ENCODE measurements at regions not wholly inside any gene's neighbourhood (a gene's known extent, or its start where the extent isn't known, plus 50 kb on each side); places are given as distances from the start of the nearest gene placed in this dataset.
A peak's percentile ranks its signal among the peaks of the same experiment; 100 is the strongest.

- no peak for FAIRE-seq
- no peaks in the 10 kb centered on the region for H3K9me3 ChIP-seq (replicated peaks; ENCODE audit: control insufficient read depth, insufficient read depth, low read length)
- ChIA-PET CTCF (interaction anchor here (1.0 to 1.6 kb wide), 2 partner anchors 11 to 14 kb away, joined by 3 to 4 read pairs; no protein-coding TSS in a partner anchor), RAD21 (ENCODE audit: unreplicated experiment) (interaction anchor here (0.5 to 5.0 kb wide), 3 partner anchors 9 to 78 kb away, joined by 3 to 48 read pairs (median 21); no protein-coding TSS in a partner anchor), POLR2A (interaction anchor here (0.5 kb wide), 1 partner anchor 97 kb away, joined by 3 read pairs; no protein-coding TSS in a partner anchor), SMC1A (ENCODE audit: uncharacterized antibody, unreplicated experiment) (interaction anchor here (0.7 to 5.7 kb wide), 5 partner anchors 10 to 376 kb away, joined by 3 to 67 read pairs (median 3); no protein-coding TSS in a partner anchor)
- no peaks in the 10 kb centered on the region for H3K27me3 ChIP-seq (replicated peaks in 1 of 2; ENCODE audit: control insufficient read depth in 2 of 2, insufficient read depth in 2 of 2, low read length in 1 of 2)
- DNase-seq (ENCODE audit: low read depth, low spot score) = no peak
- intact Hi-C loops (cut with micrococcal nuclease; ENCODE audit: unreplicated experiment) (no loop called here), in situ Hi-C loops (cut with MboI) (no loop called here)
- no peak overlapping the region for H3K9ac ChIP-seq (ENCODE audit: control insufficient read depth, insufficient read depth, low read length)
- no peaks in the 10 kb centered on the region for H3K36me3 ChIP-seq (ENCODE audit: control insufficient read depth in 2 of 2, insufficient read depth in 2 of 2, low read length in 1 of 2)
- H3K79me2 ChIP-seq (ENCODE audit: control insufficient read depth, insufficient read depth, low read length) = peaks cover 62% of the 10 kb centered on the region
- peaks cover 34% of the 10 kb centered on the region for H3K4me1 ChIP-seq (ENCODE audit: control insufficient read depth, insufficient read depth, low read length)
- no peaks in the 10 kb centered on the region for H4K20me1 ChIP-seq (ENCODE audit: control insufficient read depth, insufficient read depth)
- peak overlapping the region; percentile 1; the same call in 1 of the 2 replicates for H3K4me2 ChIP-seq (ENCODE audit: control insufficient read depth, insufficient read depth)
- ATAC-seq = peak; percentile 13; the same call in 1 of the 3 replicates
- no peak for TF ChIP-seq IRF5 (IDR thresholded peaks at IDR 0.05; ENCODE audit: borderline replicate concordance)
- no peak for TF ChIP-seq RELA (IDR thresholded peaks at IDR 0.05; ENCODE audit: borderline replicate concordance, partially characterized antibody)
- no peak for TF ChIP-seq GATAD2B (conservative IDR thresholded peaks at IDR 0.05; ENCODE audit: low read depth)
- no peak for TF ChIP-seq HDAC2 (IDR thresholded peaks at IDR 0.05)
- TF ChIP-seq POLR2AphosphoS2 (IDR thresholded peaks at IDR 0.05; ENCODE audit: low read depth, low read length) = no peak
- TF ChIP-seq PKNOX1 (IDR thresholded peaks at IDR 0.05) = no peak
- TF ChIP-seq TCF12 (IDR thresholded peaks at IDR 0.05; ENCODE audit: low read depth, low read length) = no peak
- peak overlapping the region; percentile 6; the same call in 1 of the 2 replicates for H3K27ac ChIP-seq (ENCODE audit: control insufficient read depth, insufficient read depth)
- 84% methylated on average over 4 of the region's 4 CpGs for whole genome bisulfite sequencing (ENCODE audit: insufficient coverage, insufficient replicate concordance, low lambda C conversion rate, missing lambda C conversion rate)
- BruUV-seq (replicated peaks) = no TSS peak
- no peak overlapping the region for H3K4me3 ChIP-seq
- no peak overlapping the region for H2AFZ ChIP-seq (ENCODE audit: control insufficient read depth, low read depth, low read length)
Measured at GRCh38 chr6:56746767-56747504, 104.2 kb upstream of the DST start.
